Gastrocnemius medialis (tissue), 4 donors: ENCODE measurements at regions not wholly inside any gene's neighbourhood (a gene's known extent, or its start where the extent isn't known, plus 50 kb on each side); places are given as distances from the start of the nearest gene placed in this dataset.

ENCODE experiments used
- ATAC-seq, 2 donors: fragments of 150-250 bp; one replicate each; pipeline ENCODE4 v1.9.1; 2016
- DNase-seq, 2 donors: peaks; one replicate each; pipeline ENCODE4 v3.0.0-alpha.2; 2019
- H3K27ac ChIP-seq, 4 donors: fragments of 200-600 bp; sonication (generic); 1 replicate in 1 of 4; 2 replicates in 3 of 4; pipeline ENCODE4 v1.5.1; 2016 to 2018; ENCODE audit warnings: mild to moderate bottlenecking in 2 of 4, moderate library complexity in 1 of 4
- H3K27me3 ChIP-seq, 3 donors: fragments of 200-600 bp; sonication (generic) in 2 of 3; 1 replicate in 1 of 3; 2 replicates in 2 of 3; pipeline versions ENCODE4 v1.5.1 to v1.6.0; 2016 to 2019; ENCODE audit warnings: mild to moderate bottlenecking in 1 of 3, moderate library complexity in 1 of 3
- H3K36me3 ChIP-seq, 2 donors: fragments of 200-600 bp; sonication (generic) in 1 of 2; one replicate each; pipeline ENCODE4 v1.5.1; 2017 to 2018
- H3K4me1 ChIP-seq, 2 donors: fragments of 200-600 bp; sonication (generic) in 1 of 2; one replicate each; pipeline ENCODE4 v1.5.1; 2016 to 2017; ENCODE audit warnings: mild to moderate bottlenecking in 2 of 2
- H3K4me3 ChIP-seq, 4 donors: fragments of 200-600 bp; sonication (generic) in 3 of 4; 1 replicate in 1 of 4; 2 replicates in 3 of 4; pipeline ENCODE4 v1.5.1; 2016 to 2019; ENCODE audit warnings: mild to moderate bottlenecking in 2 of 4
- H3K9me3 ChIP-seq, 3 donors: fragments of 200-600 bp; sonication (generic) in 2 of 3; 1 replicate in 1 of 3; 2 replicates in 2 of 3; pipeline ENCODE4 v1.5.1; 2016 to 2019
- POLR2A ChIP-seq, 2 donors: fragments of 450-650 bp; IDR thresholded peaks; one replicate each; pipeline ENCODE4 v1.6.1; 2017; ENCODE audit warnings: antibody characterized with exemption in 2 of 2, mild to moderate bottlenecking in 2 of 2, moderate library complexity in 2 of 2
- in situ Hi-C, 4 donors: fragments of 200-750 bp; cut with MboI; loops; one replicate each; pipeline versions ENCODE4 v1.15.0 to v1.8.0; 2017; ENCODE audit warnings: low sequenced_read_pairs in 4 of 4
- intact Hi-C: fragments of 100-400 bp; cut with DNase I; formaldehyde crosslinking; loops from one replicate; pipeline ENCODE4 v1.15.1; 2023; ENCODE audit warnings: low total_unique reads
- TF ChIP-seq, protein P1 (sequence below), 5 experiments: fragments of 450-650 bp in 3 of 5; fragments of 200-600 bp in 2 of 5; sonication (generic) in 2 of 5; IDR thresholded peaks in 4 of 5; conservative IDR thresholded peaks in 1 of 5; 1 replicate in 4 of 5; 2 replicates in 1 of 5; pipeline ENCODE4 v1.5.1; 2016 to 2019; ENCODE audit warnings: antibody characterized with exemption in 5 of 5, mild to moderate bottlenecking in 3 of 5, moderate library complexity in 3 of 5

DNA sequence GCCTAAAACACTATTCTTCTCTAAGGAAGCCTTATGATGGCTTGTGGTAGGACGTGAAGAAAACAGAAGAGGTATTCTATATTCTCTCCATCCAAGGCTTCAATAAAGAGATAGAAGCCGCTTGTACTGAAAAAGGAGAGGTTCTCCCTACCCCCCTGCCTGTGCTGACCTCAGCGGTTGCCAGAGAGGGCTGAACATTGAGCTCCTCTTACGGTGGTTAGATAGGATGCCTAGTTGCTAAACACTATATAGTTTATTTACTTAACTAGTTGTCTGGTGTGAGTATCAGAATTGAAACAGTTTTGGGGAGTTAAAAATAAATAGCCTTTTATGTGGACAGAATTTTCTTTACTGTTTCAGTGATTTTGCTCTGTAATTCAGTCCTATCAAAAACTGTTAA, 112.2 kb downstream of the TFPI2 start:
- intact Hi-C loops, result no loop called here
- Histone ChIP-seq H3K4me3 (no peak overlapping the region), H3K36me3 (no peaks in the 10 kb centered on the region), H3K27ac (no peak overlapping the region), H3K27me3 (no peaks in the 10 kb centered on the region), H3K9me3 (no peaks in the 10 kb centered on the region), H3K4me1 (no peaks in the 10 kb centered on the region)
- in situ Hi-C loops, result no loop called here
- DNase-seq (no peak), ATAC-seq (no peak)
- no peak for TF ChIP-seq POLR2A (IDR thresholded peaks at IDR 0.05)
- TF ChIP-seq, protein P1, sequence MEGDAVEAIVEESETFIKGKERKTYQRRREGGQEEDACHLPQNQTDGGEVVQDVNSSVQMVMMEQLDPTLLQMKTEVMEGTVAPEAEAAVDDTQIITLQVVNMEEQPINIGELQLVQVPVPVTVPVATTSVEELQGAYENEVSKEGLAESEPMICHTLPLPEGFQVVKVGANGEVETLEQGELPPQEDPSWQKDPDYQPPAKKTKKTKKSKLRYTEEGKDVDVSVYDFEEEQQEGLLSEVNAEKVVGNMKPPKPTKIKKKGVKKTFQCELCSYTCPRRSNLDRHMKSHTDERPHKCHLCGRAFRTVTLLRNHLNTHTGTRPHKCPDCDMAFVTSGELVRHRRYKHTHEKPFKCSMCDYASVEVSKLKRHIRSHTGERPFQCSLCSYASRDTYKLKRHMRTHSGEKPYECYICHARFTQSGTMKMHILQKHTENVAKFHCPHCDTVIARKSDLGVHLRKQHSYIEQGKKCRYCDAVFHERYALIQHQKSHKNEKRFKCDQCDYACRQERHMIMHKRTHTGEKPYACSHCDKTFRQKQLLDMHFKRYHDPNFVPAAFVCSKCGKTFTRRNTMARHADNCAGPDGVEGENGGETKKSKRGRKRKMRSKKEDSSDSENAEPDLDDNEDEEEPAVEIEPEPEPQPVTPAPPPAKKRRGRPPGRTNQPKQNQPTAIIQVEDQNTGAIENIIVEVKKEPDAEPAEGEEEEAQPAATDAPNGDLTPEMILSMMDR (IDR thresholded peaks at IDR 0.05 in 4 of 5, conservative IDR thresholded peaks at IDR 0.05 in 1 of 5), result no peak

DNA sequence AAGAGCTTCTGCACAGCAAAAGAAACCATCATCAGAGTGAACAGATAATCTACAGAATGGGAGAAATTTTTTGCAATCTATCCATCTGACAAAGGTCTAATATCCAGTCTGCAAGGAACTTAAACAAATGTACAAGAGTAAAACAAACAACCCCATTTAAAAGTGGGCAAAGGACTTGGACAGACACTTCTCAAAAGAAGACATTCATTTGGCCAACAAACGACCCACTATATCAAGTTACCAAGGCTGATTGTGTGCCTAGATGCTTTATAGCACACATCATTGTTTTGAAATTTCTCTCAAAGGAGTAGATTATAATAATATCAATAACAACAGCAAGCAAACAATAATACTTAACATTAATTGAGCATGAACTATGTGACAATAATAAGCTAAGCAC, 117.1 kb downstream of the TFPI2 start:
- TF ChIP-seq, protein P1 (IDR thresholded peaks at IDR 0.05 in 4 of 5, conservative IDR thresholded peaks at IDR 0.05 in 1 of 5), result no peak
- no peak for TF ChIP-seq POLR2A (IDR thresholded peaks at IDR 0.05)
- in situ Hi-C loops, result no loop called here
- intact Hi-C loops, result no loop called here
- no peak overlapping the region for H3K27ac ChIP-seq
- H3K36me3 ChIP-seq, result no peaks in the 10 kb centered on the region
- H3K4me1 ChIP-seq, result no peaks in the 10 kb centered on the region
- ATAC-seq (no peak), DNase-seq (no peak)
- H3K27me3 ChIP-seq, result no peaks in the 10 kb centered on the region
- H3K4me3 ChIP-seq, result no peak overlapping the region
- no peaks in the 10 kb centered on the region for H3K9me3 ChIP-seq

DNA sequence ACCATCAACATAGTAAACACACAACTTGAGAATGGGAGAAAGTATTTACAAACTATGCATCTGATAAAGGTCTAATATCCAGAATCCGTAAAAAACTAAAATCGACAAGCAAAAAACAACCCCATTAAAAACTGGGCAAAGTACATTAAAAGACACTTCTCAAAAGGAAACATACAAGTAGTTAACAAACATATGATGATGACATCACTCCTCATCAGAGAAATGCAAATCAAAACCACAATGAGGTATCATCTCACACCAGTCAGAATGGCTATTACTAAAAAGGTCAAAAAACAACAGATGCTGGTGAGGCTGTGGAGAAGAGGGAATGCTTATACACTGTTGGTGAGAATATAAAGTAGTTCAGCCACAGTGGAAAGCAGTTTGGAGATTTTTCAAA, 125.1 kb downstream of the TFPI2 start:
- Histone ChIP-seq H3K36me3 (no peaks in the 10 kb centered on the region), H3K27ac (no peak overlapping the region), H3K9me3 (no peaks in the 10 kb centered on the region), H3K4me1 (no peaks in the 10 kb centered on the region), H3K4me3 (no peak overlapping the region), H3K27me3 (no peaks in the 10 kb centered on the region)
- TF ChIP-seq POLR2A (IDR thresholded peaks at IDR 0.05), result no peak
- TF ChIP-seq, protein P1 (IDR thresholded peaks at IDR 0.05 in 4 of 5, conservative IDR thresholded peaks at IDR 0.05 in 1 of 5), result no peak
- no peak for ATAC-seq
- in situ Hi-C loops, result no loop called here
- intact Hi-C loops, result no loop called here
- no peak for DNase-seq

DNA sequence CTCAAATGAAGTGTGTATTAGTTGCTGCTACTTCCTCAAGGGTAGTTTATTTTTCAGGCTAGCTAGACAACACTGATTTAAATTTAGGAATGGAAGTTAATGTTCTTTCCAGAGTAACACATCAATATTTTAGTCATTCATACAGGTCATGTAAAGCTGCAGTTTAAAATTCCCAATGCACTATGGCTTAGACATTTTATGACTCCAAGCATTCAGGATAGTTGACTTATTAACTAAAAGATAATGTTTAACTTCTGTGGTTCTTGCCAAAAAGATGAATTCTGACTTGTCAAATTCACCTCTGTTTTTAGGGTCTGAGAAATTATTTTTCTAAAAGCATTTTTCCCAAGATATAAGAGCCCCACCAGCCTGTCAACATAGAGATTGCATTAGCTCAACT, 131.9 kb downstream of the TFPI2 start:
- Histone ChIP-seq H3K27me3 (no peaks in the 10 kb centered on the region), H3K4me1 (no peaks in the 10 kb centered on the region), H3K4me3 (no peak overlapping the region), H3K36me3 (no peaks in the 10 kb centered on the region), H3K9me3 (no peaks in the 10 kb centered on the region), H3K27ac (no peak overlapping the region)
- TF ChIP-seq, protein P1 (IDR thresholded peaks at IDR 0.05 in 4 of 5, conservative IDR thresholded peaks at IDR 0.05 in 1 of 5), result no peak
- TF ChIP-seq POLR2A (IDR thresholded peaks at IDR 0.05), result no peak
- no peak for ATAC-seq
- no peak for DNase-seq
- in situ Hi-C loops (no loop called here), intact Hi-C loops (no loop called here)

DNA sequence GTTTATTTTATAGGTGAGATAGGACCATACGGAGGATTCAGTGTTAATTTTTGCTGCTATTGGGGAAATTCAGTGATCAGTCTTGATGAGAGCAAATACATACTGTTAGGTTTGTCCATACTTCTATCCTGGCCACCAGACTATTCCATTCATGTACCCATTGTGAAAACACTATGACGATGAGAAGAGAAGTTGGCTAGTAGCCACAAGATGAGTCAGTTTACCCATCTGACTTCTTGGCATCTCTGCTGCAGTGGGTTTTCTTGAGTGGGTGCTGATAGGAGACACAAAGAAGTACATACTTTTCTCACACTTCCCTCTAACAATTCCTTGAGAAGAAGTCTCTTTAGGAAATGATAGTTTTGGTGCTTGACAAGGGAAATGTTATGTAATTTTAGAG, 133.1 kb downstream of the TFPI2 start:
- Histone ChIP-seq H3K4me1 (no peaks in the 10 kb centered on the region), H3K27me3 (no peaks in the 10 kb centered on the region), H3K4me3 (no peak overlapping the region), H3K9me3 (no peaks in the 10 kb centered on the region), H3K36me3 (no peaks in the 10 kb centered on the region), H3K27ac (no peak overlapping the region)
- intact Hi-C loops (no loop called here), in situ Hi-C loops (no loop called here)
- TF ChIP-seq, protein P1 (IDR thresholded peaks at IDR 0.05 in 4 of 5, conservative IDR thresholded peaks at IDR 0.05 in 1 of 5), result no peak
- TF ChIP-seq POLR2A (IDR thresholded peaks at IDR 0.05), result no peak
- ATAC-seq (no peak), DNase-seq (no peak)
